ENCODE measurements at regions not wholly inside any gene's neighbourhood (a gene's known extent, or its start where the extent isn't known, plus 50 kb on each side); places are given as distances from the start of the nearest gene placed in this dataset.

- TF ChIP-seq POLR2AphosphoS5 (IDR thresholded peaks at IDR 0.05; ENCODE audit: borderline replicate concordance, low read depth, low read length) (no peak), EZH2 (IDR thresholded peaks at IDR 0.05) (no peak), FOXP2 (optimal IDR thresholded peaks at IDR 0.05; ENCODE audit: control extremely low read depth, extremely low read length, insufficient read depth) (no peak)
Observed at GRCh38 chr2:184530959-184531358, 67.4 kb upstream of the ZNF804A start.
